AG04449 (cell line): ENCODE measurements at regions not wholly inside any gene's neighbourhood (a gene's known extent, or its start where the extent isn't known, plus 50 kb on each side); places are given as distances from the start of the nearest gene placed in this dataset.

Source experiments
- CTCF ChIA-PET: fragments of 350-600 bp; formaldehyde crosslinking; extraction: SDS; loops from one replicate; lab custom pipeline; 2021; ENCODE audit warnings: antibody characterized with exemption; lab: Yijun Ruan, JAX
- POLR2A ChIA-PET: fragments of 400-600, 350-600 bp; formaldehyde crosslinking; extraction: SDS; loops from one replicate; lab custom pipeline; 2020; ENCODE audit warnings: antibody characterized with exemption, inconsistent platforms; lab: Yijun Ruan, JAX
- DNase-seq: peaks from one replicate; pipeline ENCODE4 v3.0.0-alpha.2; 2010; ENCODE audit warnings: low read depth, low spot score
- H3K4me3 ChIP-seq: 2 replicates; pipeline ENCODE4 v1.5.1; 2011; ENCODE audit warnings: low read depth, mild to moderate bottlenecking, control low read depth, low read length
- TF ChIP-seq, protein P1 (sequence below): IDR thresholded peaks from one replicate; pipeline ENCODE4 v1.5.1; 2011; ENCODE audit warnings: mild to moderate bottlenecking, moderate library complexity, low read length, control low read depth, inconsistent platforms; ENCODE audit not compliant: insufficient read depth; ENCODE audit errors: missing control alignments

DNA sequence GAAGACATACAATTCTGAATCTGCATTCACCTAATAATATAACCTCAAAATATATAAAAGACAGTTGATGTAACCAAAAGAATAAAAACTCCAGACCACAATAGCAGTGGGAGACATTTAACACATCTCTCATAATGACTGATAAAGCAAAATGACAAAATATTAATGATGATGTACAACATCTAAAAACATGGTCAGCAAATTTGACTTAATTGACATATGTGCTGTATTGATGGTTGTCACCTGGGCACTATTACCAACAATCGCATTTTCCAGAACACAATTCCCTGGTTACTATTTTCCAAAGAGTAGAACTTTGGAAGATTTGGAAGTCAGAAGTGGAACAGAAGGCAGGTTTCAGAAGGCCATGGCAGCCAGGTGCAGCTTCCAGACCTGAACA is 899.5 kb upstream of the CELF2 start:
- DNase-seq, result no peak
- ChIA-PET POLR2A (no interaction called here), CTCF (no interaction called here)
- TF ChIP-seq, protein P1, sequence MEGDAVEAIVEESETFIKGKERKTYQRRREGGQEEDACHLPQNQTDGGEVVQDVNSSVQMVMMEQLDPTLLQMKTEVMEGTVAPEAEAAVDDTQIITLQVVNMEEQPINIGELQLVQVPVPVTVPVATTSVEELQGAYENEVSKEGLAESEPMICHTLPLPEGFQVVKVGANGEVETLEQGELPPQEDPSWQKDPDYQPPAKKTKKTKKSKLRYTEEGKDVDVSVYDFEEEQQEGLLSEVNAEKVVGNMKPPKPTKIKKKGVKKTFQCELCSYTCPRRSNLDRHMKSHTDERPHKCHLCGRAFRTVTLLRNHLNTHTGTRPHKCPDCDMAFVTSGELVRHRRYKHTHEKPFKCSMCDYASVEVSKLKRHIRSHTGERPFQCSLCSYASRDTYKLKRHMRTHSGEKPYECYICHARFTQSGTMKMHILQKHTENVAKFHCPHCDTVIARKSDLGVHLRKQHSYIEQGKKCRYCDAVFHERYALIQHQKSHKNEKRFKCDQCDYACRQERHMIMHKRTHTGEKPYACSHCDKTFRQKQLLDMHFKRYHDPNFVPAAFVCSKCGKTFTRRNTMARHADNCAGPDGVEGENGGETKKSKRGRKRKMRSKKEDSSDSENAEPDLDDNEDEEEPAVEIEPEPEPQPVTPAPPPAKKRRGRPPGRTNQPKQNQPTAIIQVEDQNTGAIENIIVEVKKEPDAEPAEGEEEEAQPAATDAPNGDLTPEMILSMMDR, result no peak
- H3K4me3 ChIP-seq, result no peak overlapping the region

DNA sequence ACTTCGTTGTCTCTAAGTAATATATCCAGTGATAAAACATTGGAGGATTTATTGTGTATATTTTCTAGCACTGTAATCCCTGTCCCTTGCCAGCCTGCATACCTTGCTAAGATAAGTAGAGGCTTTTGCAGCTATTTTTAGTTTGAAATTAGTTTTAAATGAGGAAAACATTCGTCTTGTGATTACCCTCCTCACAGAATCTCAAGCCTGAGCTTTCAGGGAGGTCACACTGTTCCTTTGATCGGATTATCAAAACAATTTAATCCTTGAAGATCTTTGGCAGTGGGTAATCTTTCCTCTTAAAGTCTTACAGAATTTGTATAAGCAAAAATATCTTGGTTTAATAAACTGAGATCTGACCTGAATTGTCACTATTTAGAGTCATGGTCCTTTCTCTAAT is 897.0 kb upstream of the CELF2 start:
- no peak for DNase-seq
- no peak overlapping the region for H3K4me3 ChIP-seq
- CTCF ChIA-PET, result no interaction called here
- POLR2A ChIA-PET, result no interaction called here
- TF ChIP-seq, protein P1, result no peak

DNA sequence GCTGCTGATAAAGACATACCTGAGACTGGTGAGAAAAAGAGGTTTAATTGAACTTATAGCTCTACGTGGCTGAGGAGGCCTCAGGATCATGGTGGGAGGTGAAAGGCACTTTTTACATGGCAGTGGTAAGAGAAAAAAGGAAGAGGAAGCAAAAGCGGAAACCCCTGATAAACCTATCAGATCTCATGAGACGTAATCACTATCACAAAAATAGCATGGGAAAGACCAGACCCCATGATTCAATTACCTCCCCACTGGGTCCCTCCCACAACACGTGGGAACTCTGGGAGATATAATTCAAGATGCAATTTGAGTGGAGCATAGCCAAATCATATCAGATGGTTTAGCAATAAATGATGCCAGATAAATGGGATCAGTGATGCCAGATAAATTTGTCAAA is 892.0 kb upstream of the CELF2 start:
- ChIA-PET POLR2A (no interaction called here), CTCF (no interaction called here)
- H3K4me3 ChIP-seq, result no peak overlapping the region
- DNase-seq, result no peak
- TF ChIP-seq, protein P1, result no peak

DNA sequence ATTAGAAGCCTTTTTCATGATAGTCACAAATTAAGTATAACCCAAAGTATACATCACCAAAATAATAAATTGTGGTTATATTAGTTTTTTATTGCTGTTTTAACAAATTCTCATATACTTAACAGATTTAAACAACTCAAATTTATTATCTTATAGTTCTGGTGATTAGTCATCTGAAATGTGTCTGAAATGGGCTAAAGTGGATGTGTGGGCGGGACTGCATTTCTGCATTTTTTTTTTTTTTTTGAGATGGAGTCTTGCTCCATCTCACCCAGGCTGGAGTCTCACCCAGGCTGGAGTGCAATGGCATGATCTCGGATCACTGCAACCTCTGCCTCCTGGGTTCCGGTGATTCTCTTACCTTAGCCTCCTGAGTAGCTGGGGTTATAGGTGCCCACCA is 891.5 kb upstream of the CELF2 start:
- no peak for DNase-seq
- ChIA-PET CTCF (no interaction called here), POLR2A (no interaction called here)

DNA sequence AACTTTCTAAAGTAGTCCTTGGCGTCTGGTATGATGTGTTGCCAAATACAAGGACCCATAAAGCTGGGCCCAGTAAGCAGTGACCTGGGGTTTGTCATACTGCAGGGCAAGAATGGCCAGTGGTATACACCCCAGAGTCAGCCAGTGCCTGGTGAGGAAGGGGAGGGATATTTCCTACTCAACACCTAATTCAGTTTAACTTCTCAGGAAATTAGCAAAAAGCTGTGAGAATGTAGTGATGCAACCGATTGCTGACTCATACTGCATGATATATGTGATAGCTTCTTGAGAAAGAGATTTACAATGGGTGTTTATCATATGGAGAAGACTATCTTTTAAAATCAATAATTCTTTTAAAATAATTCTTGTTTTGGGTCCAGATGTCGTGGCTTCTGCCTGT is 889.3 kb upstream of the CELF2 start:
- no peak for DNase-seq
- H3K4me3 ChIP-seq, result no peak overlapping the region
- TF ChIP-seq, protein P1, result no peak
- ChIA-PET POLR2A (no interaction called here), CTCF (no interaction called here)

More for the DNA sequence above, 891.5 kb upstream of the CELF2 start:
- H3K4me3 ChIP-seq, result no peak overlapping the region
- TF ChIP-seq, protein P1, result no peak

DNA sequence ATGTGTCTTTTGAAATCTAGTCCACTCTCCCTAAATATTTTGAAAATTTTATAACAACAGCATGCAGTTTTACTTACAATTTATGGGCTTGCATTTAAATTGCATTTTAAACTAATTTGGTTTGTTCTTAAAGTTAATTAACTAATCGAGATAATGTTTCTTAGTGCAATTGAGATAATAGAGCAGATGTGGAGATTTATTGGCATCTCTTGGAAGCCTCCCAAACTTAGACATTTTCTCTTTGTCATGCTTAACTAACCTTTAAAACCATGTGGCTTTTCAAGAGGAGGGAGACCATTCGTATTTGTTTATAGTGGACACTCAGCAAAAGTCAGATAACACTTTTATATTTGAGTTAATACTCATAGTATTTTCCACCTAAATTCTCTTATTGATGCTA is 887.0 kb upstream of the CELF2 start:
- POLR2A ChIA-PET, result no interaction called here
- CTCF ChIA-PET, result no interaction called here
- TF ChIP-seq, protein P1, result no peak
- no peak overlapping the region for H3K4me3 ChIP-seq
- no peak for DNase-seq
